ENCODE measurements at regions not wholly inside any gene's neighbourhood (a gene's known extent, or its start where the extent isn't known, plus 50 kb on each side); places are given as distances from the start of the nearest gene placed in this dataset.

DNA sequence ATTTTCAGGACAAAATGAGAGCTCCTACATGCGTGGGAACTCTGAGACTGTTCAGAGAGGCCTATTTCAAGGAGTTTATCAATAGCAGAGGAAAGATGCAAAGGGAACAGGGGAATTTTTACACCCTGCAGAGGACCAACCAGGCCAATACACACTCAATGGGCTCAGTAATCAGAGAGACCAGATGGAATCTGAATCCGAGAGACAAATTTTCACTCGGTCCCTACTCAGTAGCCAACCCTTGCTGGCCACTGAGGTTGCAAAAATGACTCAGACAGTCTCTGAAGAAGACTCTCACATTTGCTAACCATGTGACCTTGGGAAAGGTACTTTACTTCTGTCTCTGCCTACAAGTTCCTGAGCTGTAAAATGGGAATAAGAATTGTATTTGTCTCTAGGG is 479.4 kb downstream of the CDK5RAP2 start:
- no peaks in the 10 kb centered on the region for H3K9me3 ChIP-seq
- TF ChIP-seq CTCF (IDR thresholded peaks at IDR 0.05): no peak
- no peaks in the 10 kb centered on the region for H3K36me3 ChIP-seq
- H3K4me1 ChIP-seq: no peaks in the 10 kb centered on the region
- DNase-seq: no peak
- intact Hi-C loops (cut with DNase I; ENCODE audit: low total_unique reads): no loop called here
- H3K4me3 ChIP-seq: no peak overlapping the region
- H3K27ac ChIP-seq: no peak overlapping the region
- H3K27me3 ChIP-seq: no peaks in the 10 kb centered on the region

- no peak overlapping the region for H3K27ac ChIP-seq
- no peaks in the 10 kb centered on the region for H3K27me3 ChIP-seq
- H3K36me3 ChIP-seq: no peaks in the 10 kb centered on the region
- no peaks in the 10 kb centered on the region for H3K4me1 ChIP-seq
- TF ChIP-seq CTCF (IDR thresholded peaks at IDR 0.05): no peak
- intact Hi-C loops (cut with DNase I; ENCODE audit: low total_unique reads): no loop called here
- DNase-seq: no peak
- H3K9me3 ChIP-seq: no peaks in the 10 kb centered on the region
- H3K4me3 ChIP-seq: no peak overlapping the region
Measured at GRCh38 chr9:120099065-120099464, 480.9 kb downstream of the CDK5RAP2 start.

DNA sequence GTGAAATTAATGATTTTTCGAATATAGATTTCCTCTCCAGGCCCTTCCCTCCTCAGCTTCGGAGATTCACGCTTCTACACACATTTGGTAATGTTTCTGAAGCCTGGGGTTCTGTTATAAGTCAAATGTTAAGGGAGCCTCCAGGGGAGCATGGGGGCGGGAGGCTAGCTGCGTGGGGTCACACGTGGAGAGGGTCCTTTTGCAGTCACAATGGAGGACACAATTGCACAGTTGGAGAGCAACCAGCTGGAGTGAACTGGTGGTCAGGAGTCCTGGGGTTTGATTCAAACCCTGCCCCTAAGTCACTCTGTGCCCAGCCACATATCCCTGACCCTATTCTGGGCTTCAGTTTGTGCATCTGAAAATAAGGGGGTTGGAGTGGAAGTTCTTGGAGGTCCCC is 481.4 kb downstream of the CDK5RAP2 start:
- no peaks in the 10 kb centered on the region for H3K36me3 ChIP-seq
- H3K4me3 ChIP-seq: no peak overlapping the region
- no peak for DNase-seq
- intact Hi-C loops (cut with DNase I; ENCODE audit: low total_unique reads): no loop called here
- no peak for TF ChIP-seq CTCF (IDR thresholded peaks at IDR 0.05)
- H3K27me3 ChIP-seq: no peaks in the 10 kb centered on the region
- H3K4me1 ChIP-seq: no peaks in the 10 kb centered on the region
- no peak overlapping the region for H3K27ac ChIP-seq
- no peaks in the 10 kb centered on the region for H3K9me3 ChIP-seq

DNA sequence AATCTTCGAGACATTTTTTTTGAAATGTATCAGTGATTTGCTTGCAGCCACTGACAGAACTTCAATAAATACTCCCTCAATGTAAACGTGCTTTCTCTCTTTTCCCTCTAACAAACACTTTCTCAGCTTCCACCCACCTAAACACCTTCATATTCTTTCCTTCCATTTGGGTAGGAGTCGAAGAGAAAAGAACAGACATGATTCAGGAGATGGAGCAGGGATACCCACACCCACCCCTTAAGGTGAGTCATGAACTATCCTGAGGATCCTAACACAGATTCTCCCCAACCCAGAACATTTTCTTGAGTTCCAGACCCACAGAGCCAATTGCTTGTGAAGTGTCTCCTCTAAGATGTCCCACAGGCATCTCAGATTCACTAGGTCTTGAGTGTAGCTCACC is 488.8 kb downstream of the CDK5RAP2 start:
- H3K27me3 ChIP-seq: no peaks in the 10 kb centered on the region
- no peaks in the 10 kb centered on the region for H3K36me3 ChIP-seq
- H3K4me1 ChIP-seq: no peaks in the 10 kb centered on the region
- intact Hi-C loops (cut with DNase I; ENCODE audit: low total_unique reads): no loop called here
- H3K4me3 ChIP-seq: no peak overlapping the region
- no peaks in the 10 kb centered on the region for H3K9me3 ChIP-seq
- TF ChIP-seq CTCF (IDR thresholded peaks at IDR 0.05): no peak
- H3K27ac ChIP-seq: no peak overlapping the region
- no peak for DNase-seq

DNA sequence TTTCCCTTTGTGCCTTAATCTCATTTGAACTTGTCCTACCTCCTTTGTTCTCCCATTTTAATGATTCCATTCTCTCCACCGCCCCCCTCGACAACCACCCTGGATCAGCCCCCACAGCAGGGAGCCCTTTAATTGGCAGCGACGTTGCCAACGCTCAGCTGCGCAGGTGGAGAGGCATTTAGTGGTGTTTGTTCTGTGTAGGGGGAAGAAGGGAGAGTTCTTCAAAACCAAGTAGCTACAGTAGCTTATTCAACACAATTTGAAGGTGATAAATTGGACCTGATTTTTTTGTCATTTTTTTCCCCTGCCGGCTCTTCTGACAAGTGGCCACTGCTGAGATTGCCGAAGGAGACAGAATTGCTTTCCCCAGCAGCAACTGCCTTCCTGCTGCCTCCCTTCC is 499.1 kb downstream of the CDK5RAP2 start:
- intact Hi-C loops (cut with DNase I; ENCODE audit: low total_unique reads): no loop called here
- no peak for DNase-seq

More for the DNA sequence above, 499.1 kb downstream of the CDK5RAP2 start:
- Histone ChIP-seq H3K36me3 (no peaks in the 10 kb centered on the region), H3K4me3 (no peak overlapping the region), H3K9me3 (peaks cover 0 to 13% (median 5%) of the 10 kb centered on the region in 3 donors), H3K4me1 (no peaks in the 10 kb centered on the region), H3K27ac (no peak overlapping the region), H3K27me3 (no peaks in the 10 kb centered on the region)
- TF ChIP-seq CTCF (IDR thresholded peaks at IDR 0.05): no peak
